GM21737 (cell line): ENCODE measurements at regions not wholly inside any gene's neighbourhood (a gene's known extent, or its start where the extent isn't known, plus 50 kb on each side); places are given as distances from the start of the nearest gene placed in this dataset.

Experiments
- ATAC-seq: cut with Tn5 transposase; IDR thresholded peaks from one replicate; pipeline ENCODE4 v1.9.1; 2021; ENCODE audit warnings: mild to moderate bottlenecking, moderate library complexity; ENCODE audit not compliant: unreplicated experiment

DNA sequence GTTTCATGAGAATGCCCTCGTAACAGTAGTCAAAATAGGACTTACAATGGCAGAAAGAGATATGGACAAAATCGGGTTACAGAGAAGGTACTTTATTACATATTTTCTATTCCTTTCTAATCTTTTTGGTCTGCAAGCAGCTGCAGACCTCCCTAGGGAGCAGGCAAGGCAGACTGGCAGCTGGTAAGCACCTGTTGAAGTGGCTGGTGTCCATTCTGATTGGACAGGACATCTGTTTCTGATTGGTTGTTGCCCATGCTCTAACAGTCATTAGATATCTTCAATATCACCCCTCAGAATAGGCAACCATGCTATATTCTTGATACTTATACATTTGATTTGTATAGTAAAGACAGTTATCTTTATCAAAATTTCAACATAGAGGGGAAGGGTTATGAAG, 606.3 kb downstream of the KCNJ2 start:
- ATAC-seq: no peak

DNA sequence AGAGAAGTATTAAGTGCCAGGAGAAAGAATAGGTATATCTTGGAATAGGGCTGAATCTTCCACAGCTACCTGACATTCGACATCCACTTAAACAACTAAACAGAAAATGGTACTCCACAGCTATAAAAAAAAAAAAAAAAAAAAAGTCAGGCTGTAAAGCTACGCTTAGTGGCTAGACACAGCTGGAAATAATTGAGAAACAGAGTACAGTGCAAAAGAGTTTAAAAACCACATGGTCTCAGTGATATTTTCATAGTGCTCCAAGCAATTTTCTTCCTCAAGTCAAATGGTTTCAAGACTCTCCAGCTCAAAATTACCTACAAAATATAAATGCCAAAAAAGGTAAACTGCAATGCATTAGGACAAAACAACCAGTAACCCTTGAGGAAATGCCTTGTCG, 607.1 kb downstream of the KCNJ2 start:
- ATAC-seq: no peak

DNA sequence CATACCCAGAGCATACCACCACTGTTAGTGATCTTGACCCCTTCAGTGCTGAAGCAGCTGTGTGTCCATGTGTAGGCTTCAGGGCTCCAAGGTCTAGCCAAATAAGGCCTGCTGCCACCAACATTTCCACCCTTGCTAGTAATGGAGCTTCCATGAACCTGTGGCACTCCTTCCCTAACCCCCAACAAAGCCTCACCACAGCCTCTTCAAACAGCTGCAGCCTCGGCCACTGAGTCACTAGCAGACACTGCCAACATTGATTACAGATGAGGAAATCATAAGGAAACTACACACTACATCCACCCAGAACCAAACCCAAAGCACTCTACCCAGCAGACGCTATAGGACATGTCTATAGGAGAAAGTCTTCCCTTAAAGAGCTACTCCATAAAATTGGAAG, 610.7 kb downstream of the KCNJ2 start:
- no peak for ATAC-seq

DNA sequence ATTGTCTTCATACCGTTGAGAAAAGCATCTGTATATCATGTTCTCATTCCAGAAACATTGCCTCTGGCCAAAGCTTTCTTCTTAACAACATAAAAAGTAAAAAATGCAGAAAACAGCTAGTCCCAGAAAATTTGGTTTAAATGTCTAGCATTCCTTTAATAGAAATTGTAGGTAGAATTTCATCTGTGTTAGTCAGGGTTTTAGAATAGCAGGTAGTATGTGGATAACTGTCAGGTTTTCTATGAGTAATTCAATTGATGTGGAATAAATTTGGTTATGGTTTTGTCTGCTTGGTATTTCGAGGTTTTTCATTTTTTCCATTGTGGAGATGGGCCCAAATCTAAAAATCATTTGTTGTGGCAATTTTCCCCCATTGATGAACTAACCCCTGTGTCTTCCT, 616.7 kb downstream of the KCNJ2 start:
- no peak for ATAC-seq

DNA sequence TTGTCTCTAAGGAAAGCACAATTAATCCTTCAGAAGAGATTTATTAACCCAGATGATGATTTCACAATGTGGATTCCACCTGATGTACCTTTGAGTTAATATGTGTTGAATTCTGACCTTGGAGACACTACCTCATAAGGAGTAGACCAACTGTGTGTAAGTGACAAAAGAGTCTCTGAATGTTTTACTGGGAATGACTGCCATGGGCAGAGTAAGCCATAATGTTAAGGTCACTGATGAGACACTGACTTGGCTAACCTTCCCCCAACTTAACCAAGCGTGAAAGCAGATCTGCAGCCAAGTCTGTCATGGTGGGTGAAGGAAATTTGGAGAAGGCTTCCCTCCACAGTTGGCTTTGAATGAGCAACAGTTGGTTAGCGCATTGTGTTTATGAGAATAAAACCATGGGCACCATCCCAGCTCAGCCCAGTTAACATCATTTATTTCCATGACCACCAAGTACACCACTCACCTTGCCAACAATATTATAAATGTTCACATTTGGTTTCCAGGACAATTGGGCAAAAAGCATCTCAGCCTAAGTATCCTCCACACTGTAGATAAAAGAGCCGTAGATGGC, 618.5 kb downstream of the KCNJ2 start:
- ATAC-seq: no peak

DNA sequence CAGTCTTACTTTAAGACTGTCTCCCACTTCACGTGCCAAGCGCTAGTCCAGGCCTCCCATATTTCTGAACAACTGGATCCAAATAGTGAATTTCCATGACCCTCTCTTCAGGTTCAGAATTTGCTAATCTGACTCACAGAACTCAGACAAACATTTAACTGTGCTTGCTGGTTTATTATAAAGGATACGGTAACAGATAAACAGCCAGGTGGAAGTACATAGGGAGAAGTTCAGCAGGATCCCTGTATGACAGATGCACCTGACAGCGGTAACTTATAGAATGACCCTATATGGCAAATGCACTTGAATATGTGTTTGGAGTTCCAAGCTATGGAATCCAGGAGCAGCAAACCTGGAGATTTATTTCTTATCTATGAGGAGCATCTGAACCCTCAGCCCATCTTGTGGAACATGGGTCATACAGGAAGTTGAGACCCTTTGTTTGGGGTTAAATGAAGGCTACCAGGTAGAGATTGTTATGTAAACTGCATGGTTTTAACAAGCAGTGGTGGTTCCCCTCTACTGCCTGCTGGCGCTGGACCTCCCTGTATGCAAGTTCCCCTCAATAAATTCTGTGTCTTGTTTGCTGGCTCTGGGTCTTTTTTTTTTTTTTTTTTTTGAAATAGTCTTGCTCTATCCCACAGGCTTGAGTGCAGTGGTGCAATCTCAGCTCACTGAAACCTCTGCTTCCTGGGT, 622.6 kb downstream of the KCNJ2 start:
- no peak for ATAC-seq

DNA sequence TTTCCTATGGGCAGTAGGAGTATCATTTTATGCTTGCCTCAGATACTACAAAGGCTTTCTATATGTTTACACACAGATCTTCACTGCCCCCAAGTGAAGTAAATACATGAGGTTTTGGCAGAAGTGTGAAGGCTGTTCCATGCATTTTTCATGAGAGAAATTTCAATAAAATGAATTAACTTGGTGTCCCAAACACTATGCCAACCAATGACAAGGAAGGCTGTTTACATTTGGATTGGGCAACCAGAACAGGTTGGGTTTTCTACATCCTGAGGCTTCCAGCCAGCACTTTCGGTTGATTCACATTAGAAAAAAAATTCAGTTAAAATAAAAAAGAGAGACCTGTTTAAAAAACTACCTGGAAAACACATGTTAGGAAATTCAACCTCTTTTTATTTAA, 625.4 kb downstream of the KCNJ2 start:
- ATAC-seq: no peak

DNA sequence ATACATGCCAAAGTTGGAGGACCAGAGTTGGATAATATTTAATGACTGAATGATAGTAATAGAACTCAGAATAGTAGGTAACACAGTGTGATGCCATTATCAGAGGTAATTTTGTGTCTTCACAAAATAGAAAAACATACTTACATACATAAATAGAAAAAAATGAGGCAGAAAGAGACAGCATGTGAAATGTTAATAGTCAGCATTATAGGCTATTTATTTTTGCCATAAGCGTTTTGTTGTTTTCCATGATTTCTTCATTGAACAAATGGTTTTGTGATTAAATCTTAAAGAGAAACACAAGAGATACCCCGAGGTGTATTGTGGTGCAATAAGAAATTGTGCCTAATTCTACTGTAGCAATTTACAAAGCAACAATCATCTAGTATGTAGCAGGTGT, 626.3 kb downstream of the KCNJ2 start:
- ATAC-seq: no peak

DNA sequence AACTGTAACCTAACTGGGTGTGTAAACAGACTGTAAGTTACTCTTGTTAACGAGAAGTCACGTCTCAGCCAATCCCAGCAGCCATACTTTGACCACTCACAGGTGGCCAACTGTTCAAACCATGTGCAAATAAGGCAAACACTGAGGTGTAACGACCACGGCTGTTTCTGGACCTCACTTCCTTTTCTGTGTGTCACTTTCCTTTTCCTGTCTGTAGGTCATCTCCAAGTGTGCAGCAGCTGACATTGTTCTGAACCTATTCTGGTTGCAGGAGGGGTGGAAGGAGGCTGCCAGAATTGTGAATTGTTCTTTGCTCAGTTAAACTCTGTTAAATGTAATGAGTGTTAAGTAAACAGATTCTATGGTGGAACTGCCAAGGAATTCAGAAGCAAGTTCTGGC, 627.4 kb downstream of the KCNJ2 start:
- ATAC-seq: no peak

DNA sequence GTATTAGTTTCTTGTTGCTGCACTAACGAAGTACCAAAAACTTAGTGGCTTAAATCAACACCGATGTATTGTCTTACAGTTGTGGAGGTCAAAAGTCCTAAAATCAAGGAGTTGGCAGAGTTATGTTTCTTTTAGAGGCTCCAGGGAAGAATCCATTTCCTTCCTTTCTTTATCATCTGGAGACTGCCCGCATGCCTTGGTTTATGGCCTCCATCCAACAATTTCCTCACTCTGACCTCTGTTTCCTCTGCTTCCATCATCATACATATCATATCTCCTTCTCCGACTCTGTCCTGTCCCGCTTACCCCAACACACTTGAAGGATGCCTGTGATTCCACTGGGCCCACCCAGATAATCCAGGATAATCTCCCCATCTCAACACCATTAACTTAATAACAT, 627.8 kb downstream of the KCNJ2 start:
- ATAC-seq: no peak

DNA sequence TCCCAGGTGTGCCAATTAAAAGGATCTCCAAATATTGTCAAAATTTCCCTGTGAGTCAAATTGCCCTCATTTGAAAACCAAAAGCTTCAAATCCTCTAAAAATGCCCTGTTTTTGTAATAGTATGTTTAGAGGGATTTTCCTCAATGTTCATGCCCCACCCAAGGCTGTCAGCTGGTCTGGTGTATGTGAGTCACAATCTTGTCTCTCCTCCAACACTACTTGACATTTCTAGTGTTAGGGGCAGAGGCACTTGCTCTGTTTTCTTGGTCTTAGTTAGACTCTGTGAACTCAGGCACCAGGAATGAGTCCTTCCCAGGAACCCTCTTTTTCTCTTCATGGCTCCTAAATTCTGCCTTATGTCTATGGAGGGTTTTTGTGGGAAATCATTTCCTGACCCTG, 634.8 kb downstream of the KCNJ2 start:
- ATAC-seq: no peak

DNA sequence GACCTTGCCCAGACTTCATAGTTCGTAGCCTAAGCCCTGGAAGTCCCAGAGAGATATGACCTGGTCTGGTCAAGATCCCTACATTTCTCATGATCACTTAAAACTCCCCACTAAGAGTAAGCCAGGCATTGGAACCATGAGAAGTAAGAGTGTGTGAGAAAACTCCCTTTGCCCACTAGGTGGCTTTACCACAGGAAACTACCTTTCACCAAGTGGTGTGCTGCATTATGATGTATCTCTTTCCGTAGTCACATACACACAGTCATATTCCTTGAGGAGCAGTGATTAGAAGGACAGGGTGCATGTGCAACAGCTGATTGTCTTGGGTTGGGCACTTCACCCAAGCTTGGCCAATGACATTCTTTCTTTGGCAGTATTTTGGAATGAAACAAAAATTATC, 639.3 kb downstream of the KCNJ2 start:
- ATAC-seq: no peak

DNA sequence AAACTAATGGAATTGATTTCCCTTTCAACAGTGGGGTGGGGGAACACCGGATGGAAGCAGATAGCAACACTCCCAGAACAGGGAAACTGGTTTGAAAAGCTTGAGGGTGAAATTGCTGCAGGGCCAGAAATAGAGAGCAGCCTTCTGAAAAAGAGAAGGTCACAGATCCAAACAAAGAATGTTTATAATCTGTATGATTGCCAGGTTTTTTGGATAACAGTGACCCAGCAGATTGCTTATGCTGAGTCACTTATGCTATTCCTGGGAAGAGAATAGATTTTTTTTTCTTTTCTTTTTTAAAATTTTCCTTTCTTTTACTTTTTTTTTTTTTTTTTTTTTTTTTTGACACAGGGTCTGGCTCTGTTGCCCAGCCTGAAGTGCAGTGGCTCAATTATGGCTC, 641.3 kb downstream of the KCNJ2 start:
- no peak for ATAC-seq

DNA sequence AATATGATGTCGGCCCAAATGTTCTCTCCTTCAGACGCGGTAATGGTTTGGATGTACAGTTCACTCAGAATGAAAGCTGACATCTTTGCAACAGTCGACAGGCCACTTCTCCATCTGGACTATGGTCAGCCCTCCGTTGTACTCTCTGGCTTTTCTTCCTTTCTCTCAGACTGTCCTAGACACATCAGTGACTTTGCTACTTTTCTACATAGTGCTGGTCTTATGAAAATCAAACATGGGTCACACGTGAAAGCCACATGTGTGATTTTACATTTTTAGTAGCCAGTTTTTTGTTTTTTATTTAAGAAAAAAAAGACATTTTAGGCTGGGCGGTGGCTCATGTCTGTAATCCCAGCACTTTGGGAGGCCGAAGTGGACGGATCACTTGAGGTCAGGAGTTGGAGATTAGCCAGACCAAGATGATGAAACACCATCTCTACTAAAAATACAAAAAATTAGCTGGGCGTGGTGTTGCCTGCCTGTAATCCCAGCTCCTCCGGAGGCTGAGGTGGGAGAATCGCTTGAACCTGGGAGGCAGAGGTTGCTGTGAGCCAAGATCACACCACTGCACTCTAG, 644.1 kb downstream of the KCNJ2 start:
- ATAC-seq: no peak

DNA sequence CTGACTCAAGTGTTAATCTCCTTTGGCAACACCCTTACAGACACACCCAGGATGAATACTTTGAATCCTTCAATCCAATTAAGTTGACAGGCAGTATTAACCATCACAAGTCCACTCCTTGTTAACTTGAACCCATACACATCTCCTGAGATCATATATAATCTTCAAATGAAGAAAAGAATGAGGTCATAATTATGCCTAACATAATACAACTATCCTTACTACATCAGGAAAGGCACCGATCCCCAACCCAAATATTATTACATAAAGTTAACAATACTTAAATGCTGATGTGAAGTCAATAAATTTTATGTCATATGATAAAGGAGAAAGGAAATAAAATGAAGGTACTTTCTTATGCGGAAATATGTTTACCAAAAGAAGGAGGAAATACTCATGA, 649.9 kb downstream of the KCNJ2 start:
- no peak for ATAC-seq

DNA sequence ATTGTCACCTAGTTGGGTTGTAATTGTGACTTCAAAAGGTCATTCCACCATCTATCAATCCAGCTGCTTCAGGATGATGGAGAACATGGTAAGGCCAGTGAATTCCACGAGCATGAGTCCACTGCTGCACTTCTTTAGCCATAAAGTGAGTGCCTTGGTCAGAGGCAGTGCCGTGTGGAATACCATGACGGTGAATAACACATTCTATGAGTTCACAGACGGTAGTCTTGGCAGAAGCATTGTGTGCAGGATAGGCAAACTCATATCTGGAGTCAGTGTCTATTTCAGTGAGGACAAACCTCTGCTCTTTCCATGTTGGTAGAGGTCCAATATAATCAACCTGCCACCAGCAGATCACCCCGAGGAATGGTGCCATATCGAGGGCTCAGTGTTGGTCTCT, 650.9 kb downstream of the KCNJ2 start:
- ATAC-seq: no peak

DNA sequence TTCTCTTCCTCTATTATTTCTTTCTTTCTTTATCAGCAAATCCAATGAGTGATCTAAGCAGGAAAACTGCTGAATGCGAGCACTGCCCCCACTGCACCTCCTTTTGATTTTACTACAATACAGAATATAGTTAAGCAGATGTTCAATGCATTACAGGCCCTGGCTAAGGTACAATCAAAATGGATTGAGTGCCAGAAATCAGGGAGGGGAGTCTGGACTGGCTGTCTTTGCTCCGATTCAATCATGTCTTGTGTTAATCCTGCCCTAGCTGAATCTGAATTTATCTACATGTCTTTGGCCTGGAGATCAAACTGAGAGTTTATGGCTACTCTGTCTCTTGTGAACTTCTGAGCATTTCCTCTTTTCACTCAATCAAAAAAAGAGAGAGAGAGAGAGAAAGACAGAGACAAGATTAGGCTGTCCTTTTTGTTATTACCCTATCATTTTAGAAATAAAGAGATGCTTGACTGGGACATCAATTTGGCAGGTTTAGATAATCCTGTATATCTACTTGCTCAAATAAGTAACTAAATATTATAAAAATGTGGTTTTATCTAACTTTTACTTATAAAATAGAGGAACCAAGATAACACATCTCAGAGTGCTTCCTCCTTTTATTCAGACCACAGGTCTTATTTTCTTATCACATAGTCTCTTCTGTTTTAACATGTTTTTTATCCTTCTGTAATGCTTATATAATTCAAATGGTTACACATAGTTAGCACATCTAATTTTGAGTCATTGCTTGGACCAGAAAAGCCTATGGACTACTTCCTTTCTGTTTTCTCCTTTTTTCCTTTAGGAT, 656.2 kb downstream of the KCNJ2 start:
- no peak for ATAC-seq

DNA sequence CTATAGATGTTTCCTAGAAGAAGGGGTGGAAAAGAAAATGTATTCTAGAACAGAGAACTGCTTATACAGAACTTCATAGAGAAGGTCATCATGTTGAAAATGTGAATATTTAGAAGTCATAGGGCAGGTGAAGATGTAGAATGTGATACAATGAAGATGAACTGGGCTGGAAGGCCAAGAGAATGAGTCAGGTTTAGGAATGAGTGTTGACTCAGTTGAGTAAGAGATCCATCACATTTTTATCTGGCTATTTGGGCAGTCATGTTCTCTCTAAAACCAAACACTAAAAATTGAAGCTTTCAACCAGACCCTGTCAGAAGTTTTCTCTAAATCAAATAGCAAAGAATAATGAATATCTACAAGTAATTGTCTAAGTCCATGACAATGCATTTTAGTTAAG, 660.5 kb downstream of the KCNJ2 start:
- ATAC-seq: no peak

DNA sequence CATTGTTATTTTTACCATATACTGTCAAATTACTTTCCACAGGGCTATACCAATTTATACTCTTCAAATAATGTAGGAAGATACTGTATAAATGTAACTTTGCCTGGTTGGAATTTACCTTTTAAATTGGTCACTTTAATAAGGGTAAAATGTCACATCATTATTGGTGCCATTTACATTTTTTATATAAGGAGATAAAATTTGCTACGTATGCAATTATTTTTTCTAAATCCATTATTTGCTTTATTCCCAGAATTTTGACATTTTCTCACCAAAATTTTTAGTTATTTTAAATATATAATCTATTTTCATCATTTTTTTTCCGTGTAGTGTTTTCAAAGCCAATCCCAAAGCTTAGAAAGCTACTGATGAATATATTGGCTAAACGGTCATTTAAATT, 664.7 kb downstream of the KCNJ2 start:
- ATAC-seq: no peak

DNA sequence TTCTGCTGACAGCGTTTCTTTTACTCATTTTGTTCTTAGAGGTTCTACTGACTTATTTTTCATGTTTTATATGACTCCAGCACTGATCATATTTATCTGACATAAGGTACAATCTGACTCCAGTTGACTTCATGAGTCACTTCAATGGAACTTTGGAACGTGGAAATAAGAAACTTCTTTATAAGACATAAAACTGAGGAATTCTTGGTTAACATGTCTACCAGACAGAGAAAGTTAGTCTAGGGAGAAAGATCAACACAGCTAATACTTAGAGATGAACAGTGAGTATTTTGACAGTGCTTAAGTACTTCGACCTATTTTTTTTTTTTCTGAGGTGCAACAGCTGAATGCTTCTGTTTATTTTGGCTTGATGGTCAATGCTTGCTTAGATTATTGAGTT, 679.5 kb downstream of the KCNJ2 start:
- no peak for ATAC-seq

DNA sequence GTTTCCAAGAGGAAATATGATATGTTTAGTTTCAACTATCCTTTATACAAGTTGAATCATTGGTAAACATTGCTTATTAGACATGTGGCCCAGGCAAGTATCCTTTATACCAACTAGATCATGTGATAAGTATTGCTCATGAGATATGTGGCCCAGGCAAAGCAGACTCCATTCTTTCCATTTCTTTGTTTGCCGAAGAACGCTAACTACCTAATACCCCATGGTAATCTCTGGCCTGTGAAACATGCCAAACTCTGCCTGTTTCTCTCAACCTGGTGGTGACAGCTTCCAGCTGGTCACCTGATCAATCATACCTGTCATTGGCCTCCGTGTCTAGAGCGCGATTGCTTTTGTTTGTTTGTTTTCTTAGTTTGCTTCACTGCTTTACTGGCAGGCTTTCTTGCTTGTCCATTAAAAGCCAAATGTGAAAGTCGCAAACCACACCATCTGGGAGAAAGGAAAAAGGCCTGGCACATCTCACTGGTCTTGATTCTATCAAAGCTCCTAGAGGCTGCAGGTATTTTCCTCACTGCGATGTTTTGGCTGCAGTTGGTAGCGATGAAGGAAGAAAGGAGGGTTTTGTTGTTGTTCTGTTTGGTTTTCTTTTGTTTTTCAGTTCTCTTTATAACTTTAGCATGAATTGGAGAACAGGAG, 686.2 kb downstream of the KCNJ2 start:
- ATAC-seq: no peak
